T-helper 2 cell treated with Interferon-gamma antibody and Interleukin-4, amounts not matched to agents 5 μg/mL and 100 μg/mL, for 36 hours (primary cell): ENCODE measurements at regions not wholly inside any gene's neighbourhood (a gene's known extent, or its start where the extent isn't known, plus 50 kb on each side); places are given as distances from the start of the nearest gene placed in this dataset.

ENCODE experiments used
- DNase-seq: peaks from one replicate; pipeline ENCODE4 v3.0.0; 2021; ENCODE audit warnings: low spot score
- H3K27ac Mint-ChIP-seq: one replicate; pipeline ENCODE4 v1.8.0; 2021; ENCODE audit warnings: mild to moderate bottlenecking, mixed read lengths
- H3K27me3 Mint-ChIP-seq: one replicate; pipeline ENCODE4 v1.8.0; 2021; ENCODE audit warnings: low read depth, mixed read lengths
- H3K36me3 Mint-ChIP-seq: one replicate; pipeline ENCODE4 v1.8.0; 2021; ENCODE audit warnings: low read depth, mixed read lengths
- H3K4me1 Mint-ChIP-seq: one replicate; pipeline ENCODE4 v1.8.0; 2021; ENCODE audit warnings: low read depth, mixed read lengths
- H3K4me3 Mint-ChIP-seq: one replicate; pipeline ENCODE4 v1.8.0; 2022; ENCODE audit warnings: mild to moderate bottlenecking, moderate library complexity, mixed read lengths
- H3K9me3 Mint-ChIP-seq: one replicate; pipeline ENCODE4 v1.8.0; 2021; ENCODE audit warnings: mixed read lengths

DNA sequence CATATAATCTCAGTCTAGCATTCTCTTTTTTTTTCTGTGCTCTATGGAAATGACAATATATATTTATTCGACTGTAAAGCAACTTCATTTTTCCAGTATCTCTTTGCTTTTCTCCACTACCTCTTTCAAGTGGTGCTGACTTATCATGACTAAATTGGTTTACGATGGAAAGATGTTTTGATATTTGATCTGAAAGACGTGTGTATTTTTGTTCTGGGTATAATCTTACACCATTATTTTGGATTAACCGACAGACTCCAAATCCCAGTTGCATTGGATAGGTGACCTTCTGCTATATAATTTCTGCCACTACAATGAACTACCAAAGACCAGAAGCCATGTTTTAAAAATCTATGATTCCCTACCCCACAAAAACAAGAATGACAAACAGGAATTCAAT lies 380.5 kb upstream of the NFE2L3 start:
- H3K4me3 Mint-ChIP-seq = no peak overlapping the region
- peaks cover 5% of the 10 kb centered on the region for H3K27me3 Mint-ChIP-seq
- no peak overlapping the region for H3K27ac Mint-ChIP-seq
- no peaks in the 10 kb centered on the region for H3K9me3 Mint-ChIP-seq
- no peak for DNase-seq
- no peaks in the 10 kb centered on the region for H3K4me1 Mint-ChIP-seq
- no peaks in the 10 kb centered on the region for H3K36me3 Mint-ChIP-seq

DNA sequence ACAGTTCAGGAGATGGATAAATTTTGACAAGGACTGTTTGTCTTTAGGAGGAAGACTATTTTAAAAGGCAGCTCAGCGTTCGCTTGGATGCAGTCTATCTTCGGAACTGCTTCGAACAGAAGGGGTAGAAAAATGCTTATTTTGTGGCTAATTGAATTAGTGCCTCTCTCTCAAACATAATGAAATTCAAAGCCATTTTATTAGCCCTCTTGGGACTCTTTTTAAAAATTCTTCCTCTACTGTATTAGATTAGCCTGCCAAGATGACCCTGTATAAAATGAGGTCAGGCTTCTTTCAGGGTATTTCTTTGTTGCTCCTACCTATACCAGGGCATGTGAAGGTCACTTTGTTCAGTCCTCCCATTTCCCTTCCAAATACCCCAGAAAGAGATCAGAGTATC lies 379.2 kb upstream of the NFE2L3 start:
- H3K27me3 Mint-ChIP-seq = peaks cover 5% of the 10 kb centered on the region
- no peak overlapping the region for H3K27ac Mint-ChIP-seq
- H3K36me3 Mint-ChIP-seq = no peaks in the 10 kb centered on the region
- no peak overlapping the region for H3K4me3 Mint-ChIP-seq
- no peaks in the 10 kb centered on the region for H3K4me1 Mint-ChIP-seq
- H3K9me3 Mint-ChIP-seq = no peaks in the 10 kb centered on the region
- no peak for DNase-seq

DNA sequence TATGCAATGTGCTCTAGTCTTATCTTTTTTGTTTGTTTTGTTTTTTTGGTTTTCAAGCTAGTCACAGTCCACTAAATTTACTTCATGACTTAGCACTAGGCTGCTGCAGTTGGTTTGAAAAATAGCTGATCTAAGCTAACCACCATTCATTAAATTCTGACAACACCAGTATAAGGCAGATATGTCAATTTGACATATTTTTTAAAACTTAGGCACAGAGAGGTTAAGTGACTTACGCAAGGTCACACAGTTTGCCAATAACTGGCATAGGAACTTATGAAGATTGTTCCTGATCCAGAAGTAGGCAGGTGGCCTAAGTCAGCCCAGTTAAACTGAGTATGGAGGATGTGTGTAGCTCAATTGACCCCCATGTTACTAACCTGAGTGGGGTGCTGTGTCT lies 377.3 kb upstream of the NFE2L3 start:
- Mint-ChIP-seq H3K9me3 (no peaks in the 10 kb centered on the region), H3K27ac (no peak overlapping the region)

DNA sequence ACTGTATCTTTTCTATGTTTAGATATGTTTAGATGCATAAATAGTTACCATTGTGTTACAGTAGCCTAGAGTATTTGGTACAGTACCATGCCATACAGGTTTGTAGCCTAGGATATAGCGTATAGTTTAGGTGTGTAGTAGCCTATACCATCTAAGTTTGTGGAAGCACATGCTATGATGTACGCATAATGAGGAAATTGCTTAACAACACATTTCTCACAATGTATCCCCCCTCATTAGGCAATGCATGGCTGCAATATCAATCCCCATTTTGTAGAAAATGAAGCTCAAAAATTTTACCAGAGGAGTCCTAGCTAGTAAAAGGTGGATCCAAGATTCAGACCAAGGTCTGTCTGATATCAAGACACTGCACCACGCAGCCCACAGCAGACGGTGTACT lies 376.4 kb upstream of the NFE2L3 start:
- no peaks in the 10 kb centered on the region for H3K27me3 Mint-ChIP-seq
- H3K4me1 Mint-ChIP-seq = no peaks in the 10 kb centered on the region
- no peak overlapping the region for H3K4me3 Mint-ChIP-seq
- H3K36me3 Mint-ChIP-seq = no peaks in the 10 kb centered on the region
- no peaks in the 10 kb centered on the region for H3K9me3 Mint-ChIP-seq
- no peak overlapping the region for H3K27ac Mint-ChIP-seq
- no peak for DNase-seq

More for the DNA sequence above, 377.3 kb upstream of the NFE2L3 start:
- DNase-seq = no peak
- Mint-ChIP-seq H3K4me3 (no peak overlapping the region), H3K27me3 (no peaks in the 10 kb centered on the region), H3K4me1 (no peaks in the 10 kb centered on the region), H3K36me3 (no peaks in the 10 kb centered on the region)

DNA sequence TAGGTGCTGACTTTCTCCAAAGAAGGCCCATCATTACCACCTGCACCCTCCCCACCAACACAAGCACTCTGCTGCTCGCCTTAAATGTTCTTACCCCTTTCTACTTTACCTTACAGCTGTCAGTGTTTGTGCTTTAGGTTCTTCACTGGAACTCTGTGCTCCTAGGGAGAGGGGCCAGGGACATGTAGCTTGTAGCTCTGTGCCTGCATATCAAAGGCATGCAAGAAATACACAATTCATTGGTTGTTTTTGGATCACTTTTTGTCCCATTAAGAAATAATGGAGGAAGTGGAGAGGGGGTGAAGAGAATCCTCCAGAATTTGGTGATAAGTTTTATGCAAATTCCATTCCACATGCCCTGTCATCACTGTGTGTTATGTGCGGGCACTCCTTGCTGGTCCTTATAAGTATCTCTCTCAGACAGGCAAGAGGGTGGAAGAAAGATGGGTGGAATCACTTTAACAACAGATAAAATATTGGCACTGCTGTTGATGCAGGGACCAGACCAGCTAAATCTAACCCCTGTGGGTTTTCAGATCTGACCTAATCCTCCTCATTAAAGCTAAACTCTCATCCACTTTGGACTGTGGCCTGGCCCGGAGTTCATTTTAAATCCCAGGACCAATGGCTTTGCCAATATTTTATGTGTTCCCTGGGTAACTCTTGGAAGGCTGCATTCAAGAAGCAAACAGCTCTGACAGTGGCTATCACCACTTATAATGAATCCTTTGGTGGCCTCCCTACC lies 375.8 kb upstream of the NFE2L3 start:
- Mint-ChIP-seq H3K9me3 (no peaks in the 10 kb centered on the region), H3K36me3 (no peaks in the 10 kb centered on the region), H3K4me3 (no peak overlapping the region), H3K27ac (no peak overlapping the region), H3K4me1 (no peaks in the 10 kb centered on the region), H3K27me3 (no peaks in the 10 kb centered on the region)
- no peak for DNase-seq

DNA sequence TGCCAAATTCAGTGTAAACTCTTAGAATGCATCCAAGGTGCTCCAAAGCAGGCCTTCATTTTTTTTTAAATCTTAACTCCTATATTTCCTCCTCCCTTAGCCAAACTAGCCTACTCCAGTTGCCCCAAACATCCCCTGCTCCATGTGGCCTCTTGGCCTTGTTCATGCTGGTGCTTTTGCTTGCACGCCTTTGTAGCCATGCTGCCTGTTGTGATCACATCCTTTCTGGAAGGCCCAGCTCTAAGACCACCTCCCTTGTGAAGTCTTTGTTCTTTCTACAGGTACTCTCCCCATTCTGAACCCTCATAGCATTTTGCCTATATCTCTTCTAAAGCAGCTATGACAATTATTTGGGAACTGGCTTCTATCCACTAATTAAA lies 375.3 kb upstream of the NFE2L3 start:
- Mint-ChIP-seq H3K9me3 (no peaks in the 10 kb centered on the region), H3K36me3 (no peaks in the 10 kb centered on the region), H3K27me3 (no peaks in the 10 kb centered on the region), H3K4me3 (no peak overlapping the region), H3K27ac (no peak overlapping the region), H3K4me1 (no peaks in the 10 kb centered on the region)
- no peak for DNase-seq

DNA sequence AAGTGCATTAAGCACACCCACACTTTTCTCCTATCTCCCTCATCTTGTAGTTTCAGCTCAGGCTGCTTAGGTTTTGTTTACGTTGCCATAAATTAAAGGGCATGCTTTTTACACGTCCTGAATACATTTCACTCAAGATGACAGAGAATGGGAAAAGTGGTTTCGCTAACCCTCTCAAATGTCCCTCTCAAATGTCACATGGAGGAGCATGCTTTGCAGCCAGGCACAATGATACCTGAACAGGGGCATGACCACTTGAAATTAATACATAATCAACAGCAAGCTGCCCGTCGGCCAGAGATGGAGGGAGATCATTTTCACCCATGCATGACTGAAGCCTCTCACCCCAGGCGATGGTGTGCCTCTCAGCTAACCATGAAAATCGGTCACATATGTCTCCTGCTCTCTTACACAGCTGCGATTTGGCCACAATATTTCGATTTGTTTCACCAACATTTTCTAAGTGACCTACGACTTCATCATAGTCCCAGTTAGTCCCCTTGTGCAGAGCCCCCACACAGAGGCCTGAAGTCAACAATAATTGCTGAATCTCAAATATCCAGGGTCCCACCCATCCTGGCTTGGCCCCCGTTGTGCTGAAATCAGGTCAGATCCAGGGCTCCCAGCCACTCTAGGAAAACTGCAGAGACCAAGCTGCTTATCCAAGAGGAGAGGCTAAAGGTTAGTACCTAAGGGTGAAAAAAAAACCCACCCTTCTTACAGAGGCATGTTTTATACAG lies 373.9 kb upstream of the NFE2L3 start:
- Mint-ChIP-seq H3K4me1 (no peaks in the 10 kb centered on the region), H3K9me3 (no peaks in the 10 kb centered on the region), H3K36me3 (no peaks in the 10 kb centered on the region), H3K4me3 (no peak overlapping the region), H3K27ac (no peak overlapping the region), H3K27me3 (peaks cover 2% of the 10 kb centered on the region)
- DNase-seq = no peak

DNA sequence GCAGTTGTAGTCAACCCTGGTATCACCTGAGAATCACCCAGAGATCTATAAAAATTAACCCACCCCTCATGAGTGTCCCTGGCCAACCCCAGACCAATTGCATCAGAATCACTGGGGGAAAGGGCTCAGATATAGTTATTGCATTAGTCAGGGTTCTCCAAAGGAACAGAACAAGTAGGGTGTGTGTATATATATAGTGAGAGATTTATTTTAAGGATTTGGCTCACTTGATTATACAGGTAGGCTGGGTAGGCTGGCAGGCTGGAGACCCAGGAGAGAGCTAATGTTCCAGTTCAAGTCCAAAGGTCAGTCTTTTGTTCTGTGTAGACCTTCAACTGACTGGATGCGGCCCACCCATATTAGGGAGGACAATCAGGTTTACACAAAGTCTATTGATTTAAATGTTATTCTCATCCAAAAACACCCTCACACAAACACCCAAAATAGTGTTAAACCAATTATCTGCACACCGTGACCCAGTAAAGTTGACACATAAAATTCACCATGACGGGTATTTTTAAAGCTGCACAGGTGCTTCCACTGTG lies 372.9 kb upstream of the NFE2L3 start:
- Mint-ChIP-seq H3K27me3 (peaks cover 2% of the 10 kb centered on the region), H3K27ac (no peak overlapping the region), H3K9me3 (no peaks in the 10 kb centered on the region), H3K4me3 (no peak overlapping the region), H3K4me1 (no peaks in the 10 kb centered on the region), H3K36me3 (no peaks in the 10 kb centered on the region)
- DNase-seq = no peak

DNA sequence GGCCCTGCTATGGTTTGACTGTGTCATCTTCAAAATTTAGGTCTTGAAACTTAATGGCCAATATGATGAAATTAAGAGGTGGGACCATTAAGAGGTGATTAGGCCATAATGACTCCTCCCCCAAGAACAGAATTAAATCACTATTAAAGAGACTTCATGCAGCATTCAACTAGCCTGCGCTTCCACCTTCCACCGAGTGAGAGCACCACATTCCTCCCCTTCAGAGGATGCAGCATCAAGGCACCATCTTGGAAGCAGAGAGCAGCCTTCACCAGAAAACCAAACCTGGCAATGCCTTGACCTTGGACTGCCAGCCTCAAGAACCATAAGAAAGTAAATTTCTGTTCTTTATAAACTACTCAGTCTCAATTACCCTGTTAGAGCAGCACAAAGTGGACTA lies 371.1 kb upstream of the NFE2L3 start:
- no peak for DNase-seq
- no peaks in the 10 kb centered on the region for H3K4me1 Mint-ChIP-seq
- H3K4me3 Mint-ChIP-seq = no peak overlapping the region
- H3K27me3 Mint-ChIP-seq = peaks cover 2% of the 10 kb centered on the region
- H3K27ac Mint-ChIP-seq = no peak overlapping the region
- no peaks in the 10 kb centered on the region for H3K9me3 Mint-ChIP-seq
- no peaks in the 10 kb centered on the region for H3K36me3 Mint-ChIP-seq

DNA sequence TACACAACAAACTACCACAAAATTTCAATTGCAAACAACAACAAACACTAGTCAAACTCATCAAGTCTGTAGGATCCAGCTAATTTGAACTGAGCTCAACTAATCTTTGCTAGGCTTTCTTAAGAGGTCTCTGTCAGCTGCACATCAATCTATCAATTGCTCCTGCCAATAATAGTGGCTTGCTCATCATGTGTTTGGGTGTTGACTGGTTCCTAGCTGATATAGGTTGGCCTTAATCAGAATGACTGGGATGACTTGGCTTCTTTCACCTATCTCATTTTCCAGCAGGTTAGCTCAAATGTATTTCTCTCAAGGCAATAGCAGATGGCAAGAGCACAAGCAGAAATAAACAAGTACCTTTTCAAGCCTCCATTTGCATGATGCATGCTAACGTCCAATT lies 370.3 kb upstream of the NFE2L3 start:
- no peak for DNase-seq
- no peaks in the 10 kb centered on the region for H3K9me3 Mint-ChIP-seq

DNA sequence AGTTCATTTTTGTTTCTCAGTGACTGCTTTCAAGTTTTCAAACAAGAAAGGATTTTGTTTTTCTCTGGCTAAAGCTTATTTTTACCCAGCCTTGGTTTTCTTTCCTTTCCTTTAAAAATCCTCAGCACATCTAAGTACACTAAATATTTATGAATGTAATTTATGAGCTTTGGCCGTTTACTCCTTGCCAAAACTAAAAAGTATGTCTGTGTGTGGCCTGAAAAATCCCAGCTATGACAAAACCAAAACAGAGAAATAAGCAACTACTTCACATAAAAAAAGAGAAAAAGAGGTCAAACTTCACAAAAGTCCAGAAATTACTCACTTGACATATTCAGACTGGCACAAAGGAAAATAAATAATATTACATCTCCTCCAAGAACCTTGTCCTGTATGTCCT lies 365.1 kb upstream of the NFE2L3 start:
- no peaks in the 10 kb centered on the region for H3K9me3 Mint-ChIP-seq
- no peaks in the 10 kb centered on the region for H3K4me1 Mint-ChIP-seq
- no peak overlapping the region for H3K4me3 Mint-ChIP-seq
- H3K27me3 Mint-ChIP-seq = peaks cover 9% of the 10 kb centered on the region
- no peak overlapping the region for H3K27ac Mint-ChIP-seq
- H3K36me3 Mint-ChIP-seq = no peaks in the 10 kb centered on the region
- no peak for DNase-seq

More for the DNA sequence above, 370.3 kb upstream of the NFE2L3 start:
- Mint-ChIP-seq H3K4me1 (no peaks in the 10 kb centered on the region), H3K27ac (no peak overlapping the region), H3K4me3 (no peak overlapping the region), H3K36me3 (no peaks in the 10 kb centered on the region), H3K27me3 (peaks cover 2% of the 10 kb centered on the region)

DNA sequence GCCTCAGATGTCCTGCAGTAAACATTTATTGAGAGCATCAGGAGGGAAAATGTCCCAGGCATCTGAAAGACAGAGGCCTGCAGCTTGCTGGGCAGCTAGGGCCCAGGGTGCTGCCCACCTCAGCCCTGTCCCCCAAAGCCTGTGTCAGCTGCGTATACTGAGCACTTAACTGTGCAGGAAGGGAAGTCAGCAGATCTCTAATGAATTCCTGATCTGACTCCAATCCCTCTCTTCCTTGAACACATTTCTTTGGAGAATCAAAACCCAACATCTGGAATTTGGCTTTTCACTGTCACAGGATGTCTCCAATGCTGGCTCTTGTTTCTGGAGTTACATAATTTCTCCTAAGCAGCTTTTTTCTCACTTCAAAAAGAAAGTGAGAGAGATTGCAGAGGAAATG lies 364.7 kb upstream of the NFE2L3 start:
- no peak overlapping the region for H3K4me3 Mint-ChIP-seq
- H3K9me3 Mint-ChIP-seq = no peaks in the 10 kb centered on the region
- no peak for DNase-seq
- H3K27me3 Mint-ChIP-seq = peaks cover 9% of the 10 kb centered on the region
- H3K4me1 Mint-ChIP-seq = no peaks in the 10 kb centered on the region
- H3K27ac Mint-ChIP-seq = no peak overlapping the region
- H3K36me3 Mint-ChIP-seq = no peaks in the 10 kb centered on the region

DNA sequence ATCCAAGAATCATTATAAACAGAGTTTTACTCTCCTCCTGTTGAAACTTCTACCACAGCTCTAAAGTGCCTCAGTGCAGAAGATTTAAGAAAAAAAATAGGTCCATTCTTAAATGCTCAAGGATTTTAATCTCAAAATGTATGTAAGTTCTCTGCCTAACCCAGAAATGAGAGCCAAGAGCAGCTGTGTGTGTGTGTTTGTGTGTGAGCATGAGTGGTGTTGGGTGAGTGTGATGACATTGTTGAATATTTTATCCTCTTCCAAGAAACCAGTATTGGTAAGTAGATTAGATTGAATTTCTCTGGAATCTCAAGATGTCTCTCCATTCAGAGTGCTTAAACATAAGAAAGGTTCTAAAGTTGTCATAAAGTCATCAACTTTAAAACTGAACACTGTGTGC lies 363.6 kb upstream of the NFE2L3 start:
- H3K27ac Mint-ChIP-seq = no peak overlapping the region
- H3K4me3 Mint-ChIP-seq = no peak overlapping the region
- no peaks in the 10 kb centered on the region for H3K9me3 Mint-ChIP-seq
- H3K36me3 Mint-ChIP-seq = no peaks in the 10 kb centered on the region
- DNase-seq = no peak
- no peaks in the 10 kb centered on the region for H3K4me1 Mint-ChIP-seq
- peaks cover 9% of the 10 kb centered on the region for H3K27me3 Mint-ChIP-seq

DNA sequence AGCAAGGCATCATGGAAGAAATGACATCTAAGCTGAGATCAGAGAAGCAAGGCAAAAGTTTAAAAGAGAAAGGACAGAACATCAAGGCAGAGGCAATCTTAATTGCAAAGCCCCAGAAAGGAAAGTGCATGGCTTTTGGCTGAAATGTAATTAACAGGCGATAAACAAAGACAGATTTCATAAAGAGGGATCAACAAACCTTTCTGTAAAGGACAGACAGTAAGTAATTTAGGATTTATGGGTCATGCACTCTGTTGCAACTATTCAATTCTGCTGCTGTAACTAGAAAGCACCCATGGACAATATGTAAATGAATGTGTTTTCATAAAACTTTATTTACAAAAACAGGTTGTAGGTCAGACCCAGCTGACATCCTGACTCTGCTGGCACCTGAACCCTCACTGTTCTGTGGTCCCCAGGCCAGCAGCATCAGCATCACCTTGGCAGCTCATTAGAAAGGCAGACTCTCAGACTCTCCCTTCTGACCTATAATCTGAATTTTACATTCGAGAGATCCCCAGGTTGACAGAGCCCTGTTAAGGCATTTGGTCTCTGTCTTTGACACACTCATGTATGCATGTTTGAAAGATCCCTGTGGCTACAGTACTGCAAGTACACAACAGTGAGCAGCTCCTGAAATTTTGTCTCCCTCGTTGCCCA lies 362.9 kb upstream of the NFE2L3 start:
- no peak overlapping the region for H3K4me3 Mint-ChIP-seq
- no peaks in the 10 kb centered on the region for H3K4me1 Mint-ChIP-seq
- peaks cover 9% of the 10 kb centered on the region for H3K27me3 Mint-ChIP-seq
- H3K27ac Mint-ChIP-seq = no peak overlapping the region
- no peak for DNase-seq
- H3K9me3 Mint-ChIP-seq = no peaks in the 10 kb centered on the region
- H3K36me3 Mint-ChIP-seq = no peaks in the 10 kb centered on the region
